PC-3 (cell line): ENCODE measurements at regions not wholly inside any gene's neighbourhood (a gene's known extent, or its start where the extent isn't known, plus 50 kb on each side); places are given as distances from the start of the nearest gene placed in this dataset.

Source experiments
- ATAC-seq: fragments of 200-7000 bp; cut with Tn5 transposase; 2 replicates; pipeline ENCODE4 v1.9.1; 2020; ENCODE audit warnings: mild to moderate bottlenecking, moderate library complexity
- BruUV-seq: library from RNA; stranded (reverse); fragments of 400-500 nt; replicated peaks from 2 replicates; lab custom pipeline; 2021; lab: Mats Ljungman, UMichigan
- CTCF ChIA-PET: fragments of 300-600 bp; sonication (Branson Sonifier 250); formaldehyde crosslinking; loops from one replicate; lab custom pipeline; 2022; ENCODE audit warnings: antibody characterized with exemption; lab: Charles Lee
- POLR2A ChIA-PET: fragments of 300-600 bp; sonication (Branson Sonifier 250); formaldehyde crosslinking; loops from one replicate; lab custom pipeline; 2022; ENCODE audit warnings: antibody characterized with exemption; ENCODE audit not compliant: unreplicated experiment; lab: Charles Lee
- DNase-seq: peaks from one replicate; pipeline ENCODE4 v3.0.0-alpha.2; 2015
- H2AFZ ChIP-seq: fragments of 300-600 bp; sonication (generic); 2 replicates; pipeline ENCODE4 v1.6.0; 2016; ENCODE audit warnings: antibody characterized with exemption, low read length
- H3F3A ChIP-seq: fragments of 300-600 bp; sonication (generic); one replicate; pipeline ENCODE4 v1.6.0; 2017; ENCODE audit warnings: antibody characterized with exemption, low read length, control low read depth, mild to moderate bottlenecking; ENCODE audit not compliant: unreplicated experiment
- H3K27ac ChIP-seq: fragments of 300-600 bp; sonication (generic); 2 replicates; pipeline ENCODE4 v1.5.1; 2016; ENCODE audit warnings: mild to moderate bottlenecking, low read length
- H3K27me3 ChIP-seq: fragments of 300-600 bp; sonication (generic); 2 replicates; pipeline ENCODE4 v1.6.1; 2016; ENCODE audit warnings: low read length, mixed read lengths
- H3K36me3 ChIP-seq: fragments of 300-600 bp; sonication (generic); 2 replicates; pipeline ENCODE4 v1.6.1; 2016; ENCODE audit warnings: low read depth, mixed run types, low read length, mixed read lengths
- H3K4me1 ChIP-seq: fragments of 300-600 bp; sonication (generic); 2 replicates; pipeline ENCODE4 v1.5.1; 2016; ENCODE audit warnings: low read length; ENCODE audit not compliant: insufficient read depth
- H3K4me2 ChIP-seq: fragments of 300-600 bp; sonication (generic); 2 replicates; pipeline ENCODE4 v1.6.0; 2016; ENCODE audit warnings: low read length
- H3K4me3 ChIP-seq: fragments of 300-600 bp; sonication (generic); 2 replicates; pipeline ENCODE4 v1.5.1; 2016; ENCODE audit warnings: mild to moderate bottlenecking, low read length, mixed read lengths
- H3K79me2 ChIP-seq: fragments of 300-600 bp; sonication (generic); 2 replicates; pipeline ENCODE4 v1.6.1; 2017; ENCODE audit warnings: low read length, mixed read lengths
- H3K9ac ChIP-seq: fragments of 300-600 bp; sonication (generic); 2 replicates; pipeline ENCODE4 v1.6.0; 2016; ENCODE audit warnings: mild to moderate bottlenecking, low read length
- H3K9me2 ChIP-seq: fragments of 300-600 bp; sonication (generic); replicated peaks from 2 replicates; pipeline ENCODE4 v1.6.1; 2016; ENCODE audit warnings: mixed run types, low read length, mixed read lengths
- H3K9me3 ChIP-seq: fragments of 300-600 bp; sonication (generic); 2 replicates; pipeline ENCODE4 v1.6.1; 2016; ENCODE audit warnings: low read length, mixed read lengths
- H4K20me1 ChIP-seq: fragments of 300-600 bp; sonication (generic); 2 replicates; pipeline ENCODE4 v1.6.1; 2016; ENCODE audit warnings: low read length, mixed read lengths
- CTCF ChIP-seq: fragments of 300-600 bp; sonication (generic); conservative IDR thresholded peaks from 2 replicates; pipeline ENCODE4 v1.5.1; 2017; ENCODE audit warnings: antibody characterized with exemption, low read depth, mild to moderate bottlenecking, low read length
- EZH2 ChIP-seq: fragments of 300-600 bp; sonication (generic); IDR thresholded peaks from one replicate; pipeline ENCODE4 v1.6.1; 2017; ENCODE audit warnings: antibody characterized with exemption, mild to moderate bottlenecking, low read length; ENCODE audit not compliant: unreplicated experiment
- EZH2phosphoT487 ChIP-seq: fragments of 300-600 bp; sonication (generic); IDR thresholded peaks from 2 replicates; pipeline ENCODE4 v1.6.1; 2018; ENCODE audit warnings: mild to moderate bottlenecking, antibody characterized with exemption, low read length, borderline replicate concordance
- intact Hi-C: fragments of 100-400 bp; cut with micrococcal nuclease; formaldehyde crosslinking; loops from 2 replicates; pipeline ENCODE4 v1.9.0; 2023

GRCh38 chr1:106457368-106457767 is 599.1 kb upstream of the PRMT6 start:
- DNase-seq, result no peak
- ChIA-PET CTCF (no interaction called here), POLR2A (no interaction called here)
- no TSS peak for BruUV-seq
- H3K36me3 ChIP-seq, result no peaks in the 10 kb centered on the region
- no peak overlapping the region for H3K4me2 ChIP-seq
- H3K9me3 ChIP-seq, result no peaks in the 10 kb centered on the region
- H4K20me1 ChIP-seq, result no peaks in the 10 kb centered on the region
- no peak overlapping the region for H3K9ac ChIP-seq
- no peaks in the 10 kb centered on the region for H3K79me2 ChIP-seq
- H2AFZ ChIP-seq, result no peak overlapping the region
- H3K27ac ChIP-seq, result no peak overlapping the region
- no peaks in the 10 kb centered on the region for H3K27me3 ChIP-seq
- ATAC-seq, result no peak
- H3K9me2 ChIP-seq, result no peaks in the 10 kb centered on the region
- no peak overlapping the region for H3K4me3 ChIP-seq
- no peaks in the 10 kb centered on the region for H3K4me1 ChIP-seq
- intact Hi-C loops, result no loop called here
- TF ChIP-seq CTCF, result no peak
- no peak for TF ChIP-seq EZH2phosphoT487
- TF ChIP-seq EZH2, result no peak
- no peaks in the 10 kb centered on the region for H3F3A ChIP-seq

GRCh38 chr1:106458866-106459265 is 597.6 kb upstream of the PRMT6 start:
- no peak overlapping the region for H3K9ac ChIP-seq
- H3K79me2 ChIP-seq, result no peaks in the 10 kb centered on the region
- BruUV-seq, result no TSS peak
- no peak overlapping the region for H3K27ac ChIP-seq
- TF ChIP-seq CTCF (no peak), EZH2 (no peak), EZH2phosphoT487 (no peak)
- H3F3A ChIP-seq, result no peaks in the 10 kb centered on the region
- no peak overlapping the region for H3K4me3 ChIP-seq
- no peaks in the 10 kb centered on the region for H3K4me1 ChIP-seq
- H2AFZ ChIP-seq, result no peak overlapping the region
- DNase-seq, result no peak
- H3K36me3 ChIP-seq, result no peaks in the 10 kb centered on the region
- no peaks in the 10 kb centered on the region for H3K9me2 ChIP-seq
- H3K9me3 ChIP-seq, result no peaks in the 10 kb centered on the region
- CTCF ChIA-PET, result no interaction called here
- H4K20me1 ChIP-seq, result no peaks in the 10 kb centered on the region
- POLR2A ChIA-PET, result interaction anchor here (0.5 kb wide), 1 partner anchor 177 kb away, joined by 3 read pairs; no protein-coding TSS in a partner anchor
- intact Hi-C loops, result no loop called here
- ATAC-seq, result no peak
- H3K4me2 ChIP-seq, result no peak overlapping the region
- H3K27me3 ChIP-seq, result no peaks in the 10 kb centered on the region

- ATAC-seq (no peak), DNase-seq (no peak)
- H3F3A ChIP-seq, result no peaks in the 10 kb centered on the region
- ChIA-PET CTCF (no interaction called here), POLR2A (no interaction called here)
- H4K20me1 ChIP-seq, result no peaks in the 10 kb centered on the region
- H3K27ac ChIP-seq, result no peak overlapping the region
- H3K9ac ChIP-seq, result no peak overlapping the region
- BruUV-seq, result no TSS peak
- no peak overlapping the region for H2AFZ ChIP-seq
- H3K4me1 ChIP-seq, result no peaks in the 10 kb centered on the region
- no peak overlapping the region for H3K4me3 ChIP-seq
- H3K9me2 ChIP-seq, result no peaks in the 10 kb centered on the region
- no peaks in the 10 kb centered on the region for H3K27me3 ChIP-seq
- no peak overlapping the region for H3K4me2 ChIP-seq
- no peaks in the 10 kb centered on the region for H3K9me3 ChIP-seq
- intact Hi-C loops, result no loop called here
- no peaks in the 10 kb centered on the region for H3K36me3 ChIP-seq
- no peak for TF ChIP-seq EZH2
- H3K79me2 ChIP-seq, result no peaks in the 10 kb centered on the region
Observed at GRCh38 chr1:106459418-106459817, 597.1 kb upstream of the PRMT6 start.
